GM12878 (cell line): ENCODE measurements at regions not wholly inside any gene's neighbourhood (a gene's known extent, or its start where the extent isn't known, plus 50 kb on each side); places are given as distances from the start of the nearest gene placed in this dataset.

Experiments used
- ATAC-seq: fragments of 200-7000 bp; cut with Tn5 transposase; 3 replicates; pipeline ENCODE4 v1.9.1; 2020; ENCODE audit warnings: mild to moderate bottlenecking, moderate library complexity
- BruUV-seq: library from RNA; stranded (reverse); fragments of 400-500 nt; replicated peaks from 2 replicates; lab custom pipeline; 2021; lab: Mats Ljungman, UMichigan
- CTCF ChIA-PET: fragments of 300-600 bp; sonication (Branson Sonifier 250); formaldehyde crosslinking; extraction: SDS; loops from one replicate; lab custom pipeline; 2021; ENCODE audit warnings: inconsistent platforms; lab: Yijun Ruan, JAX
- POLR2A ChIA-PET: fragments of 350-600 bp; formaldehyde crosslinking; extraction: SDS; loops from one replicate; lab custom pipeline; 2021; ENCODE audit warnings: inconsistent platforms; lab: Charles Lee
- RAD21 ChIA-PET: fragments of 300-600 bp; sonication (Branson Sonifier 250); formaldehyde crosslinking; loops from one replicate; lab custom pipeline; 2023; ENCODE audit warnings: antibody characterized with exemption; ENCODE audit not compliant: unreplicated experiment; lab: Charles Lee
- SMC1A ChIA-PET: fragments of 300-600 bp; sonication (Branson Sonifier 250); formaldehyde crosslinking; loops from one replicate; lab custom pipeline; 2023; ENCODE audit not compliant: unreplicated experiment, uncharacterized antibody; lab: Charles Lee
- DNase-seq: peaks from one replicate; pipeline ENCODE4 v3.0.0-alpha.2; 2011; ENCODE audit warnings: low read depth, low spot score
- FAIRE-seq: peaks from 3 replicates; lab custom pipeline; 2011; peaks lifted over from hg19 to GRCh38; lab: Jason Lieb, UNC
- H2AFZ ChIP-seq: 2 replicates; pipeline ENCODE4 v1.6.0; 2011; ENCODE audit warnings: low read depth, low read length, control low read depth; ENCODE audit not compliant: control insufficient read depth
- H3K27ac ChIP-seq: 2 replicates; pipeline ENCODE4 v1.5.1; 2011; ENCODE audit warnings: control low read depth; ENCODE audit not compliant: control insufficient read depth, insufficient read depth
- H3K27me3 ChIP-seq, 2 experiments: replicated peaks in 1 of 2; 2 replicates each; pipeline versions ENCODE4 v1.6.0 to v1.6.1; 2011; ENCODE audit warnings: low read length in 1 of 2; ENCODE audit not compliant: control insufficient read depth in 2 of 2, insufficient read depth in 2 of 2
- H3K36me3 ChIP-seq, 2 experiments: 2 replicates each; pipeline ENCODE4 v1.5.1; 2011; ENCODE audit warnings: low read length in 1 of 2; ENCODE audit not compliant: control insufficient read depth in 2 of 2, insufficient read depth in 2 of 2
- H3K4me1 ChIP-seq: 2 replicates; pipeline ENCODE4 v1.6.1; 2011; ENCODE audit warnings: mild to moderate bottlenecking, low read length, moderate library complexity, mixed read lengths; ENCODE audit not compliant: control insufficient read depth, insufficient read depth
- H3K4me2 ChIP-seq: 2 replicates; pipeline ENCODE4 v1.6.0; 2011; ENCODE audit warnings: control low read depth; ENCODE audit not compliant: control insufficient read depth, insufficient read depth
- H3K4me3 ChIP-seq: fragments of 200-600 bp; sonication (generic); 2 replicates; pipeline ENCODE4 v1.5.1; 2016
- H3K79me2 ChIP-seq: 2 replicates; pipeline ENCODE4 v1.6.0; 2011; ENCODE audit warnings: low read length; ENCODE audit not compliant: control insufficient read depth, insufficient read depth
- H3K9ac ChIP-seq: 2 replicates; pipeline ENCODE4 v1.8.0; 2011; ENCODE audit warnings: low read length, control low read depth, mixed read lengths; ENCODE audit not compliant: control insufficient read depth, insufficient read depth
- H3K9me3 ChIP-seq: replicated peaks from 3 replicates; pipeline ENCODE4 v1.5.1; 2011; ENCODE audit warnings: mild to moderate bottlenecking, low read length; ENCODE audit not compliant: control insufficient read depth, insufficient read depth
- H4K20me1 ChIP-seq: 2 replicates; pipeline ENCODE4 v1.6.0; 2011; ENCODE audit not compliant: control insufficient read depth, insufficient read depth
- BCL11A ChIP-seq: IDR thresholded peaks from 2 replicates; pipeline ENCODE4 v1.6.1; 2011; ENCODE audit warnings: low read depth, low read length
- BRCA1 ChIP-seq: IDR thresholded peaks from 2 replicates; pipeline ENCODE4 v1.6.1; 2011; ENCODE audit warnings: low read depth, low read length, improper control_type of control experiment
- CBX5 ChIP-seq: sonication (generic); IDR thresholded peaks from 2 replicates; pipeline ENCODE4 v1.6.1; 2016; ENCODE audit warnings: low read depth, moderate library complexity, mild to moderate bottlenecking, inconsistent platforms
- NFIC ChIP-seq: IDR thresholded peaks from 2 replicates; pipeline ENCODE4 v1.6.1; 2012; ENCODE audit warnings: low read depth, mild to moderate bottlenecking, inconsistent platforms, low read length, moderate library complexity
- PML ChIP-seq: IDR thresholded peaks from 2 replicates; pipeline ENCODE4 v1.6.1; 2012; ENCODE audit warnings: low read length, inconsistent platforms
- SMARCA5 ChIP-seq: fragments of 450-650 bp; IDR thresholded peaks from 2 replicates; pipeline ENCODE4 v1.6.1; 2017; ENCODE audit warnings: mild to moderate bottlenecking
- TCF12 ChIP-seq: IDR thresholded peaks from 2 replicates; pipeline ENCODE4 v1.6.1; 2011; ENCODE audit warnings: low read depth, mild to moderate bottlenecking, low read length
- ZBTB11 ChIP-seq: fragments of 450-650 bp; formaldehyde crosslinking; IDR thresholded peaks from 2 replicates; pipeline ENCODE4 v1.5.0; 2022; ENCODE audit warnings: mild to moderate bottlenecking, missing genetic modification characterization
- WGBS: methylation state at CpG from one replicate; pipeline ENCODE4 v1.1.6; 2016; ENCODE audit warnings: low lambda C conversion rate; ENCODE audit not compliant: insufficient replicate concordance, insufficient coverage; ENCODE audit errors: missing lambda C conversion rate; 5-methylcytosine and 5-hydroxymethylcytosine counted together
- in situ Hi-C: fragments of 300-500 bp; cut with MboI; formaldehyde crosslinking; loops from 9 replicates; pipeline ENCODE4 v1.14.3; 2018; ENCODE audit warnings: mixed read lengths
- intact Hi-C: fragments of 100-400 bp; cut with micrococcal nuclease; formaldehyde crosslinking; loops from one replicate; pipeline ENCODE4 v1.14.2; 2022; ENCODE audit not compliant: unreplicated experiment
- TF ChIP-seq, protein P1 (sequence below): fragments of 450-650 bp; IDR thresholded peaks from 2 replicates; pipeline ENCODE4 v1.6.1; 2017; ENCODE audit warnings: mild to moderate bottlenecking, low read depth, inconsistent platforms; ENCODE audit not compliant: poor library complexity, severe bottlenecking
- TF ChIP-seq, protein P2 (sequence below): fragments of 450-650 bp; IDR thresholded peaks from 2 replicates; pipeline ENCODE4 v1.6.1; 2018; ENCODE audit warnings: borderline replicate concordance, mild to moderate bottlenecking; ENCODE audit not compliant: partially characterized antibody

GRCh38 chr2:890791-891190 lies 59.9 kb upstream of the SNTG2 start:
- Histone ChIP-seq H3K9me3 (no peaks in the 10 kb centered on the region; the same call in 2 of the 3 replicates), H3K27me3 (no peaks in the 10 kb centered on the region), H3K27ac (no peak overlapping the region), H3K4me2 (no peak overlapping the region), H3K36me3 (no peaks in the 10 kb centered on the region), H3K4me3 (no peak overlapping the region), H2AFZ (no peak overlapping the region), H3K9ac (no peak overlapping the region; the same call in 1 of the 2 replicates), H4K20me1 (no peaks in the 10 kb centered on the region), H3K4me1 (no peaks in the 10 kb centered on the region), H3K79me2 (no peaks in the 10 kb centered on the region)
- ATAC-seq (no peak), DNase-seq (no peak), FAIRE-seq (no peak)
- ChIA-PET RAD21 (no interaction called here), CTCF (no interaction called here), SMC1A (no interaction called here), POLR2A (no interaction called here)
- TF ChIP-seq TCF12 (no peak), NFIC (no peak), CBX5 (no peak), BRCA1 (no peak)
- TF ChIP-seq, protein P1, sequence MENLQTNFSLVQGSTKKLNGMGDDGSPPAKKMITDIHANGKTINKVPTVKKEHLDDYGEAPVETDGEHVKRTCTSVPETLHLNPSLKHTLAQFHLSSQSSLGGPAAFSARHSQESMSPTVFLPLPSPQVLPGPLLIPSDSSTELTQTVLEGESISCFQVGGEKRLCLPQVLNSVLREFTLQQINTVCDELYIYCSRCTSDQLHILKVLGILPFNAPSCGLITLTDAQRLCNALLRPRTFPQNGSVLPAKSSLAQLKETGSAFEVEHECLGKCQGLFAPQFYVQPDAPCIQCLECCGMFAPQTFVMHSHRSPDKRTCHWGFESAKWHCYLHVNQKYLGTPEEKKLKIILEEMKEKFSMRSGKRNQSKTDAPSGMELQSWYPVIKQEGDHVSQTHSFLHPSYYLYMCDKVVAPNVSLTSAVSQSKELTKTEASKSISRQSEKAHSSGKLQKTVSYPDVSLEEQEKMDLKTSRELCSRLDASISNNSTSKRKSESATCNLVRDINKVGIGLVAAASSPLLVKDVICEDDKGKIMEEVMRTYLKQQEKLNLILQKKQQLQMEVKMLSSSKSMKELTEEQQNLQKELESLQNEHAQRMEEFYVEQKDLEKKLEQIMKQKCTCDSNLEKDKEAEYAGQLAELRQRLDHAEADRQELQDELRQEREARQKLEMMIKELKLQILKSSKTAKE = no peak
- BruUV-seq = no TSS peak
- WGBS = 18% methylated on average over 6 of the region's 6 CpGs
- intact Hi-C loops (no loop called here), in situ Hi-C loops (no loop called here)

DNA sequence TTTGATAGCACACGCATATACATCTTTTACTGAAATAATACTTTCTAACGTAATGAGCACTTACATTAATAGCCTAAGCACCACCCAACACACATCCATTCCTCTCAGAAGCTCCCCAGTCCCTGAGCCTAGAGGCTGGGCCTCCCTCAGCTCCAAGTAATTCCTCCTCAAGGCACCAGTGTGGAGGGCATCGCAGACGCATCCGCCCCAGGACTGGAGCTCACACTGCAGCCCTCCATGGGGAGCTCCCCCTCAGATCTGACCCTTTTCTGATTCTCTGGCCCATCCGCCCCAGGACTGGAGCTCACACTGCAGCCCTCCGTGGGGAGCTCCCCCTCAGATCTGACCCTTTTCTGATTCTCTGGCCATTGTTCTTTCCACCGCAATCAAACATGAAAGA lies 60.4 kb upstream of the SNTG2 start:
- Histone ChIP-seq H3K9ac (no peak overlapping the region), H3K27me3 (no peaks in the 10 kb centered on the region), H3K27ac (no peak overlapping the region), H4K20me1 (no peaks in the 10 kb centered on the region), H3K9me3 (no peaks in the 10 kb centered on the region; the same call in 2 of the 3 replicates), H3K79me2 (no peaks in the 10 kb centered on the region), H3K4me1 (no peaks in the 10 kb centered on the region), H2AFZ (no peak overlapping the region), H3K4me2 (no peak overlapping the region), H3K36me3 (no peaks in the 10 kb centered on the region), H3K4me3 (no peak overlapping the region)
- no TSS peak for BruUV-seq
- ChIA-PET CTCF (no interaction called here), SMC1A (no interaction called here), RAD21 (no interaction called here), POLR2A (interaction anchor here (0.5 kb wide), 1 partner anchor 646 kb away, joined by 3 read pairs; no protein-coding TSS in a partner anchor)
- in situ Hi-C loops (no loop called here), intact Hi-C loops (no loop called here)
- WGBS = 58% methylated on average over 8 of the region's 8 CpGs
- ATAC-seq = no peak
- no peak for FAIRE-seq
- DNase-seq = no peak
- no peak for TF ChIP-seq BCL11A
- TF ChIP-seq PML = no peak
- no peak for TF ChIP-seq ZBTB11 (CRISPR knock-in tag)
- no peak for TF ChIP-seq SMARCA5
- TF ChIP-seq, protein P2, sequence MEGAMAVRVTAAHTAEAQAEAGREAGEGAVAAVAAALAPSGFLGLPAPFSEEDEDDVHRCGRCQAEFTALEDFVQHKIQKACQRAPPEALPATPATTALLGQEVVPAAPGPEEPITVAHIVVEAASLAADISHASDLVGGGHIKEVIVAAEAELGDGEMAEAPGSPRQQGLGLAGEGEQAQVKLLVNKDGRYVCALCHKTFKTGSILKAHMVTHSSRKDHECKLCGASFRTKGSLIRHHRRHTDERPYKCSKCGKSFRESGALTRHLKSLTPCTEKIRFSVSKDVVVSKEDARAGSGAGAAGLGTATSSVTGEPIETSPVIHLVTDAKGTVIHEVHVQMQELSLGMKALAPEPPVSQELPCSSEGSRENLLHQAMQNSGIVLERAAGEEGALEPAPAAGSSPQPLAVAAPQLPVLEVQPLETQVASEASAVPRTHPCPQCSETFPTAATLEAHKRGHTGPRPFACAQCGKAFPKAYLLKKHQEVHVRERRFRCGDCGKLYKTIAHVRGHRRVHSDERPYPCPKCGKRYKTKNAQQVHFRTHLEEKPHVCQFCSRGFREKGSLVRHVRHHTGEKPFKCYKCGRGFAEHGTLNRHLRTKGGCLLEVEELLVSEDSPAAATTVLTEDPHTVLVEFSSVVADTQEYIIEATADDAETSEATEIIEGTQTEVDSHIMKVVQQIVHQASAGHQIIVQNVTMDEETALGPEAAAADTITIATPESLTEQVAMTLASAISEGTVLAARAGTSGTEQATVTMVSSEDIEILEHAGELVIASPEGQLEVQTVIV = no peak
